Upper lobe of left lung (tissue), 6 donors: ENCODE measurements at regions not wholly inside any gene's neighbourhood (a gene's known extent, or its start where the extent isn't known, plus 50 kb on each side); places are given as distances from the start of the nearest gene placed in this dataset.

Experiments
- ATAC-seq, 2 donors: fragments of 200-7000 bp; cut with Tn5 transposase; one replicate each; pipeline ENCODE4 v1.9.1; 2022; ENCODE audit warnings: mild to moderate bottlenecking in 2 of 2, moderate library complexity in 2 of 2; ENCODE audit not compliant: low FRiP score in 2 of 2
- DNase-seq, 2 donors: peaks; one replicate each; pipeline ENCODE4 v3.0.0-alpha.2; 2019 to 2020
- H3K27ac ChIP-seq, 4 donors: fragments of 200-600 bp; sonication (generic); one replicate each; pipeline ENCODE4 v1.5.1; 2016 to 2019
- H3K27me3 ChIP-seq, 4 donors: fragments of 200-600 bp; sonication (generic); one replicate each; pipeline ENCODE4 v1.5.1; 2017 to 2019
- H3K36me3 ChIP-seq, 4 donors: fragments of 200-600 bp; sonication (generic); one replicate each; pipeline ENCODE4 v1.5.1; 2016 to 2019
- H3K4me1 ChIP-seq, 4 donors: fragments of 200-600 bp; sonication (generic); one replicate each; pipeline ENCODE4 v1.5.1; 2018 to 2019
- H3K4me3 ChIP-seq, 4 donors: fragments of 200-600 bp; sonication (generic); one replicate each; pipeline ENCODE4 v1.5.1; 2017 to 2019; ENCODE audit warnings: mild to moderate bottlenecking in 2 of 4, moderate library complexity in 1 of 4
- H3K9me3 ChIP-seq, 4 donors: fragments of 200-600 bp; sonication (generic); one replicate each; pipeline ENCODE4 v1.5.1; 2018 to 2019
- CTCF ChIP-seq, 6 experiments: fragments of 450-650 bp in 4 of 6; fragments of 200-600 bp in 2 of 6; sonication (generic) in 2 of 6; IDR thresholded peaks; one replicate each; pipeline ENCODE4 v1.5.1; 2016 to 2019; ENCODE audit warnings: antibody characterized with exemption in 6 of 6
- EP300 ChIP-seq, 4 donors: sonication (generic); formaldehyde crosslinking; IDR thresholded peaks; one replicate each; pipeline ENCODE4 v1.5.1; 2017; ENCODE audit warnings: antibody characterized with exemption in 4 of 4, control low read depth in 2 of 4
- POLR2A ChIP-seq, 4 donors: fragments of 450-650 bp; IDR thresholded peaks; one replicate each; pipeline ENCODE4 v1.5.1; 2016 to 2017; ENCODE audit warnings: antibody characterized with exemption in 4 of 4, mild to moderate bottlenecking in 2 of 4
- POLR2AphosphoS5 ChIP-seq, 2 donors: sonication (generic); formaldehyde crosslinking; IDR thresholded peaks; one replicate each; pipeline ENCODE4 v1.5.1; 2017; ENCODE audit warnings: antibody characterized with exemption in 2 of 2
- WGBS, 2 donors: methylation state at CpG; one replicate each; pipeline ENCODE4 v1.1.5; 2017 to 2018; 5-methylcytosine and 5-hydroxymethylcytosine counted together
- donor health status: DM: no; HTN: no; CAD: no; lungs with moderate emphysema.
- donor health status: DM: no; HTN: yes; CAD: no; lungs with severe emphysema.

DNA sequence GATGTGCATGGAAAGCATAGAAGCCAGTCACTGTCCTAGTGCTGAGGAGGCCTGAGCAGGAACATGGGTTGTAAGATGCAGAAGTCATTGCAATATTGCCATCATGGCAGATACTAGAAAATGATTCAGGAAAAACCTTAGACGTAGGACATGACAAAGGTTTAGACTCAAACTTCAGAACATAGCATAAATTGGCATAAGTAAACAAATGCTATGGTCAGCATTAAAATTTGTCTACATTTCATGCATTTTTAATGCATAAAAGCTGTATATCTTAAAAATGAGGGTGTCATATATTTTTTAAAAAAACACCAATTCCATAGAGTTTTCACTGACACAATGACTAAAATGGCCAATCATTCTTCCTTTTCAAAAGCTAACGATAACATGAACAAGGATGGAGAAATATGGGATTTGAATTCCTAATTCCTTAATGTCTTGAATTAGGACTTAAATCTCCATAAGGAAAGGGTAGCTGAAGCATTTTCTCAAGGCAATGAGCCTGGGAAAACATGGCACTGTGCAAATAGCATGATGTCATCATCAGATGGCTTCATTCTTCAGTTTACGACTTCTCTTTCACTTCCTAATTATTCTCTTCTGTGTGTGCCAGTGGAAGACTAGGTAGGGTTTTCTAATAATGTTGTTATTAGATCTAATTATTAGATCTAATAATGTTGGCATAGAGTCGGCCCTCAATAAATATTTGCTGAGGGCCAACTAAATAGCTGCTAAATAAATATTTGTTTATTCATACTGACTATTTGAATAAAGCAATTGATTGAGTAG, 125.1 kb upstream of the FRG1 start:
- 86 to 87% methylated on average over 4 of the region's 4 CpGs for WGBS, 2 donors
- DNase-seq (no peak), ATAC-seq (no peak)

DNA sequence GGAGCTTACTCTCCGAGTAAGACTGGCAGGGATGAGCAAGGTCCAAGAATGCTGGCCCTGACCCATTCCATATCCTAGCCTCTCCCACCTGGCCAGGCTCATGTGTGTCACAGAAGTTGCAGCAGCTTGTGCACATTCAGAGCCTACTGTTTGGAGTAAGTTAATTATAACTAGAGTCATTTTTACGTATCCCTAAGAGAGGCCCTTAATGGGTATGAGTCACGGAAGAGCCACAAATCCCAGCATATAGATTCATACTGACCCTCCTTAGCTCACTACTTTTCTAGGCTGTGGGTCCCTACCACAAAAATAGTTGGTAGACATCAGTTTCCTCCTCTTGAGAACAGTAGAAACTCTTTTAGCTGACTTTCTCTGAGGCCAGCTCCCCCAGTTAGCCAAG, 118.3 kb upstream of the FRG1 start:
- DNase-seq (no peak), ATAC-seq (no peak)
- H3K27me3 ChIP-seq, result no peaks in the 10 kb centered on the region
- TF ChIP-seq CTCF (IDR thresholded peaks at IDR 0.05), result no peak
- TF ChIP-seq POLR2AphosphoS5 (IDR thresholded peaks at IDR 0.05), result no peak
- TF ChIP-seq POLR2A (IDR thresholded peaks at IDR 0.05), result no peak
- TF ChIP-seq EP300 (IDR thresholded peaks at IDR 0.05), result no peak
- H3K9me3 ChIP-seq, result no peaks in the 10 kb centered on the region
- no peaks in the 10 kb centered on the region for H3K4me1 ChIP-seq
- no peaks in the 10 kb centered on the region for H3K36me3 ChIP-seq
- 90 to 92% methylated on average over 2 to 3 of the region's 3 CpGs for WGBS, 2 donors
- H3K4me3 ChIP-seq, result no peak overlapping the region
- H3K27ac ChIP-seq, result no peak overlapping the region

More for the DNA sequence above, 125.1 kb upstream of the FRG1 start:
- Histone ChIP-seq H3K4me3 (no peak overlapping the region), H3K9me3 (no peaks in the 10 kb centered on the region), H3K27me3 (no peaks in the 10 kb centered on the region), H3K27ac (no peak overlapping the region), H3K36me3 (no peaks in the 10 kb centered on the region), H3K4me1 (no peaks in the 10 kb centered on the region)
- TF ChIP-seq CTCF (IDR thresholded peaks at IDR 0.05) (no peak), POLR2AphosphoS5 (IDR thresholded peaks at IDR 0.05) (no peak), EP300 (IDR thresholded peaks at IDR 0.05) (no peak), POLR2A (IDR thresholded peaks at IDR 0.05) (no peak)

DNA sequence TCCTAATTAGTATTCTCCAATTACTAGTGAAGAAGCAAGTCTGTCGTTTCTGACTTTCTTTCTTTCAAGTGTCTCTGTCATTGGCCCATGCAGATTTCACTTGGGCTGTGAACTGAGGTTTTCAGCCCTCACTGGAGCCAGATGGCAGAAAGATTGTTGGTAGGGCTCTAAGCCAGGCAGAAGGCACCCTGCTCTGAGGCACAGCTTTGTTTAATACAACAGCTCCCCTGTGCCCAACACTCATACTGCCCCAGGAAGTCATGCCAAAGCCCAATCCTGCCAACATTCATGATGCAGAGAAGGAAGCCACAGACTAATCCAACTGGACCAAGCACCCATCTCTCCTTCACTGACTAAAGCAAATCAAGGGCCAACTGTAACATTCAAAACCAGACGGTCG, 117.1 kb upstream of the FRG1 start:
- no peaks in the 10 kb centered on the region for H3K36me3 ChIP-seq
- no peak overlapping the region for H3K4me3 ChIP-seq
- DNase-seq (no peak), ATAC-seq (no peak)
- H3K4me1 ChIP-seq, result no peaks in the 10 kb centered on the region
- no peak overlapping the region for H3K27ac ChIP-seq
- no peaks in the 10 kb centered on the region for H3K9me3 ChIP-seq
- TF ChIP-seq CTCF (IDR thresholded peaks at IDR 0.05) (no peak), EP300 (IDR thresholded peaks at IDR 0.05) (no peak), POLR2AphosphoS5 (IDR thresholded peaks at IDR 0.05) (no peak), POLR2A (IDR thresholded peaks at IDR 0.05) (no peak)
- 72 to 87% methylated on average over 3 of the region's 3 CpGs for WGBS, 2 donors
- no peaks in the 10 kb centered on the region for H3K27me3 ChIP-seq

GRCh38 chr4:189825466-189825865, 115.2 kb upstream of the FRG1 start:
- Histone ChIP-seq H3K9me3 (no peaks in the 10 kb centered on the region), H3K4me3 (no peak overlapping the region), H3K27me3 (no peaks in the 10 kb centered on the region), H3K4me1 (no peaks in the 10 kb centered on the region), H3K36me3 (no peaks in the 10 kb centered on the region), H3K27ac (no peak overlapping the region)
- no peak for DNase-seq
- 91 to 94% methylated on average over 4 of the region's 4 CpGs for WGBS, 2 donors
- TF ChIP-seq POLR2A (IDR thresholded peaks at IDR 0.05) (no peak), CTCF (IDR thresholded peaks at IDR 0.05) (no peak), EP300 (IDR thresholded peaks at IDR 0.05) (no peak), POLR2AphosphoS5 (IDR thresholded peaks at IDR 0.05) (no peak)
- no peak for ATAC-seq

DNA sequence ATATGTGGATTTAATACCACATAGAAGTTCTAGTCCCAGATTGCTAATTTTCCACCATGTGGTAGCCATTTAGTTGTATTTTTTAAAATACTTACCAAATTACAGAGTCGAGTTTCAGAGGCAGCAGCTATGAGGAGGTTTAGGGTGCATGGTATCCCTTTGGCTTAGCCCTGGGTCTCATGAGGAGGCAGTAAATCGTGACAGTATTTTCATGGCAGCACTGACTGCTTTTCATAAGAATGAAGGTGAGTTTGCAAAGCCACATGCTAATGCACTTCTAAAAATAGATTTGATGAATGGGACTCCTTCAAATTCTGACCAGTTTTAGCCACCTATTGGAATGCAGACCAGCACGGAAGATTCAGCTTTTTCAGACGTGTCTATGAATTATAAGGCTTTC, 114.0 kb upstream of the FRG1 start:
- no peaks in the 10 kb centered on the region for H3K4me1 ChIP-seq
- 61 to 79% methylated on average over 4 of the region's 4 CpGs for WGBS, 2 donors
- TF ChIP-seq POLR2AphosphoS5 (IDR thresholded peaks at IDR 0.05) (no peak), POLR2A (IDR thresholded peaks at IDR 0.05) (no peak), EP300 (IDR thresholded peaks at IDR 0.05) (no peak), CTCF (IDR thresholded peaks at IDR 0.05) (no peak)
- H3K27me3 ChIP-seq, result no peaks in the 10 kb centered on the region
- ATAC-seq (no peak), DNase-seq (no peak)
- no peaks in the 10 kb centered on the region for H3K36me3 ChIP-seq
- no peak overlapping the region for H3K27ac ChIP-seq
- no peak overlapping the region for H3K4me3 ChIP-seq
- H3K9me3 ChIP-seq, result no peaks in the 10 kb centered on the region
